OCI-LY1 (cell line): ENCODE measurements at regions not wholly inside any gene's neighbourhood (a gene's known extent, or its start where the extent isn't known, plus 50 kb on each side); places are given as distances from the start of the nearest gene placed in this dataset.

Experiments used
- H2AFZ ChIP-seq: fragments of 200-600 bp; sonication (generic), shearing (Covaris generic); 2 replicates; pipeline ENCODE4 v1.6.0; 2014; ENCODE audit warnings: antibody characterized with exemption, mild to moderate bottlenecking, low read length
- H3F3A ChIP-seq: fragments of 200-600 bp; sonication (generic), shearing (Covaris generic); 2 replicates; pipeline ENCODE4 v1.6.0; 2014; ENCODE audit warnings: mild to moderate bottlenecking, antibody characterized with exemption, low read length, moderate library complexity; ENCODE audit not compliant: insufficient read depth
- H3K27ac ChIP-seq: fragments of 200-600 bp; sonication (generic); 2 replicates; pipeline ENCODE4 v1.5.1; 2014; ENCODE audit warnings: low read length, mixed run types, mild to moderate bottlenecking, low read depth; ENCODE audit not compliant: poor library complexity, severe bottlenecking
- H3K27me3 ChIP-seq: fragments of 200-600 bp; sonication (generic); 2 replicates; pipeline ENCODE4 v1.6.0; 2014; ENCODE audit warnings: antibody characterized with exemption, mild to moderate bottlenecking, low read length, moderate library complexity; ENCODE audit not compliant: insufficient read depth
- H3K36me3 ChIP-seq: fragments of 200-600 bp; sonication (generic); 2 replicates; pipeline ENCODE4 v1.6.1; 2014; ENCODE audit warnings: mild to moderate bottlenecking, antibody characterized with exemption, low read length, moderate library complexity, mixed read lengths; ENCODE audit not compliant: insufficient read depth
- H3K4me1 ChIP-seq: fragments of 200-600 bp; sonication (generic); 2 replicates; pipeline ENCODE4 v1.5.1; 2014; ENCODE audit warnings: mild to moderate bottlenecking, low read length, moderate library complexity; ENCODE audit not compliant: insufficient read depth, severe bottlenecking
- H3K4me2 ChIP-seq: fragments of 200-600 bp; sonication (generic), shearing (Covaris generic); 2 replicates; pipeline ENCODE4 v1.6.1; 2014; ENCODE audit warnings: low read length
- H3K4me3 ChIP-seq: fragments of 200-600 bp; sonication (generic); 2 replicates; pipeline ENCODE4 v1.5.1; 2014; ENCODE audit warnings: low read length, low read depth, mild to moderate bottlenecking, mixed read lengths; ENCODE audit not compliant: poor library complexity, severe bottlenecking
- H3K79me2 ChIP-seq: fragments of 200-600 bp; shearing (Covaris generic); 2 replicates; pipeline ENCODE4 v1.6.1; 2016; ENCODE audit warnings: mixed run types, low read length, mixed read lengths; ENCODE audit not compliant: insufficient read depth
- H3K9ac ChIP-seq: fragments of 200-600 bp; sonication (generic), shearing (Covaris generic); 2 replicates; pipeline ENCODE4 v1.6.1; 2014; ENCODE audit warnings: mild to moderate bottlenecking, low read length, mixed read lengths
- H3K9me2 ChIP-seq: fragments of 200-600 bp; sonication (generic), shearing (Covaris generic); 2 replicates; pipeline ENCODE4 v1.6.1; 2014; ENCODE audit warnings: low read depth, mild to moderate bottlenecking, low read length, mixed read lengths
- H3K9me3 ChIP-seq: fragments of 200-600 bp; shearing (Covaris generic); 2 replicates; pipeline ENCODE4 v1.6.1; 2014; ENCODE audit warnings: low read length, mixed read lengths
- H4K20me1 ChIP-seq: fragments of 200-600 bp; sonication (generic), shearing (Covaris generic); 2 replicates; pipeline ENCODE4 v1.6.0; 2016; ENCODE audit warnings: mild to moderate bottlenecking, low read length; ENCODE audit not compliant: insufficient read depth
- EZH2 ChIP-seq: fragments of 200-600 bp; sonication (generic), shearing (Covaris generic); IDR thresholded peaks from 2 replicates; pipeline ENCODE4 v1.8.0; 2017; ENCODE audit warnings: borderline replicate concordance, mixed run types, mild to moderate bottlenecking, antibody characterized with exemption, low read length, moderate library complexity, mixed read lengths
- TF ChIP-seq, protein P1 (sequence below): fragments of 200-600 bp; sonication (generic), shearing (Covaris generic); IDR thresholded peaks from 2 replicates; pipeline ENCODE4 v1.5.1; 2017; ENCODE audit warnings: mild to moderate bottlenecking, antibody characterized with exemption, low read length, moderate library complexity, mixed read lengths

DNA sequence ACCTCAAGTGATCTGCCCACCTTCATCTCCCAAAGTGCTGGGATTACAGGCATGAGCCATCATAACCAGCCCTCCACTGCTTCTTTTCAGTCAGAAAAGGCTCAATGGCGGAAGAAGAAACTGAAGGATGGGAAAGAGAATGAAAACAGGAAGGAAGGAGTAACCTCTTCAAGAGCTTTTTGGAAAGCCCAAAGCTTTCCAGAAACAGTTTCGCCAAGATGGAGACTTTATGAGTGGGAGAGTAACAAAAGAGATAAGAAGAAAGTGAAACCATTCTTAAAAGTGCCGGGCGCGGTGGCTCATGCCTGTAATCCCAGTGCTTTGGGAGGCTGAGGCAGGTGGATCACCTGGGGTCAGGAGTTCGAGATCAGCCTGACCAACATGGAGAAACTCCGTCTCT, 62.7 kb upstream of the NBL1 start:
- TF ChIP-seq EZH2 = no peak
- TF ChIP-seq, protein P1, sequence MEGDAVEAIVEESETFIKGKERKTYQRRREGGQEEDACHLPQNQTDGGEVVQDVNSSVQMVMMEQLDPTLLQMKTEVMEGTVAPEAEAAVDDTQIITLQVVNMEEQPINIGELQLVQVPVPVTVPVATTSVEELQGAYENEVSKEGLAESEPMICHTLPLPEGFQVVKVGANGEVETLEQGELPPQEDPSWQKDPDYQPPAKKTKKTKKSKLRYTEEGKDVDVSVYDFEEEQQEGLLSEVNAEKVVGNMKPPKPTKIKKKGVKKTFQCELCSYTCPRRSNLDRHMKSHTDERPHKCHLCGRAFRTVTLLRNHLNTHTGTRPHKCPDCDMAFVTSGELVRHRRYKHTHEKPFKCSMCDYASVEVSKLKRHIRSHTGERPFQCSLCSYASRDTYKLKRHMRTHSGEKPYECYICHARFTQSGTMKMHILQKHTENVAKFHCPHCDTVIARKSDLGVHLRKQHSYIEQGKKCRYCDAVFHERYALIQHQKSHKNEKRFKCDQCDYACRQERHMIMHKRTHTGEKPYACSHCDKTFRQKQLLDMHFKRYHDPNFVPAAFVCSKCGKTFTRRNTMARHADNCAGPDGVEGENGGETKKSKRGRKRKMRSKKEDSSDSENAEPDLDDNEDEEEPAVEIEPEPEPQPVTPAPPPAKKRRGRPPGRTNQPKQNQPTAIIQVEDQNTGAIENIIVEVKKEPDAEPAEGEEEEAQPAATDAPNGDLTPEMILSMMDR = no peak
- no peaks in the 10 kb centered on the region for H3F3A ChIP-seq
- no peaks in the 10 kb centered on the region for H4K20me1 ChIP-seq
- H3K4me2 ChIP-seq = no peak overlapping the region
- no peaks in the 10 kb centered on the region for H3K9me3 ChIP-seq
- H3K36me3 ChIP-seq = no peaks in the 10 kb centered on the region
- H2AFZ ChIP-seq = no peak overlapping the region
- no peaks in the 10 kb centered on the region for H3K79me2 ChIP-seq
- no peak overlapping the region for H3K27ac ChIP-seq
- H3K9me2 ChIP-seq = no peaks in the 10 kb centered on the region
- no peaks in the 10 kb centered on the region for H3K27me3 ChIP-seq
- no peak overlapping the region for H3K4me3 ChIP-seq
- no peaks in the 10 kb centered on the region for H3K4me1 ChIP-seq
- H3K9ac ChIP-seq = no peak overlapping the region

DNA sequence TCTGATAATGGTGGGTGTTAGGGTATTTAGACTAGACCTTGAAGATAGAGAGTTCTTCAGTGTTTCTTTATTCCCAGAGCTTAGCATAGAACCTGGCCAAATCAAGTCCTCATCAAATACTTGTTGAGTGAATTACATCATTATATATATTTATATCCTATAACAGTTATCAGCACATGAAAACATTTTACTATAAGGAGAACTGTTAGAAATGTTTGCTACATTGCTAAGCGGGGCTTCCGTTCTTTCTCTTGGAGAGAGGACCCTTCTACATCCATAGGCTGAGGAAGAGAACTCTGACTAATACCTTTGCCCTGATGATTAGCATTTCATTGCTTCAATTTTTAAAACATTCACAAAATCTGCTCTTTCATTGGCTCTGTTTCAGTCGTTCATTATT, 66.5 kb upstream of the NBL1 start:
- H3K79me2 ChIP-seq = no peaks in the 10 kb centered on the region
- H3K9me3 ChIP-seq = no peaks in the 10 kb centered on the region
- no peaks in the 10 kb centered on the region for H3K27me3 ChIP-seq
- H3K27ac ChIP-seq = no peak overlapping the region
- H4K20me1 ChIP-seq = no peaks in the 10 kb centered on the region
- H3K9me2 ChIP-seq = no peaks in the 10 kb centered on the region
- H3K4me1 ChIP-seq = no peaks in the 10 kb centered on the region
- no peak overlapping the region for H3K4me3 ChIP-seq
- H3K4me2 ChIP-seq = no peak overlapping the region
- TF ChIP-seq, protein P1 = no peak
- TF ChIP-seq EZH2 = no peak
- H2AFZ ChIP-seq = no peak overlapping the region
- H3F3A ChIP-seq = no peaks in the 10 kb centered on the region
- H3K36me3 ChIP-seq = no peaks in the 10 kb centered on the region
- no peak overlapping the region for H3K9ac ChIP-seq

DNA sequence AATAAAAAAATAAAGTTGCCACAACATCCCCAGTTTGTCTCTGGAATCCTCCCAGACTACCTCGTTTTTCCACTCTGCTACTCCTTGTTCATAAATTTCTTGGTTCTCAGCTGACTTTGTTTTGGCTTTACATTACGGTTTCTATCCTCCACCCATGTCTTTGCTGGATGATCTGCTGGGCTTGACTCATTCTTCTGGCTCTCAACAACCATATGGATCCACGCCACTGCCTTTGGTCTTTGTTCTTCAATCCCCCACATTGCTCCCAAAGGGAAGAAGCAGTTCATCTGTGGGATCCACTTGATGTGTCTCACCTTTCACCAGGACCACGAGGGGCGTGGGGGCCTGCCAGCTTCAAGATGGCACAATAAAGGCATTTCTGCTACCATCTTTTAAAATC, 67.1 kb upstream of the NBL1 start:
- no peak overlapping the region for H3K4me2 ChIP-seq
- H3F3A ChIP-seq = no peaks in the 10 kb centered on the region
- H3K27ac ChIP-seq = no peak overlapping the region
- no peak overlapping the region for H3K9ac ChIP-seq
- H3K36me3 ChIP-seq = no peaks in the 10 kb centered on the region
- H3K4me1 ChIP-seq = no peaks in the 10 kb centered on the region
- H2AFZ ChIP-seq = no peak overlapping the region
- peaks cover under 1% of the 10 kb centered on the region; the same call in 1 of the 2 replicates for H3K27me3 ChIP-seq
- no peak overlapping the region for H3K4me3 ChIP-seq
- H3K9me2 ChIP-seq = no peaks in the 10 kb centered on the region
- H3K9me3 ChIP-seq = no peaks in the 10 kb centered on the region
- H3K79me2 ChIP-seq = no peaks in the 10 kb centered on the region
- TF ChIP-seq, protein P1 = no peak
- no peak for TF ChIP-seq EZH2
- no peaks in the 10 kb centered on the region for H4K20me1 ChIP-seq
